ENCODE measurements at regions not wholly inside any gene's neighbourhood (a gene's known extent, or its start where the extent isn't known, plus 50 kb on each side); places are given as distances from the start of the nearest gene placed in this dataset.

GRCh38 chr6:120587381-120587780, 746.9 kb downstream of the TBC1D32 start:
- POLR2A ChIA-PET = no interaction called here
- CTCF ChIA-PET = no interaction called here

DNA sequence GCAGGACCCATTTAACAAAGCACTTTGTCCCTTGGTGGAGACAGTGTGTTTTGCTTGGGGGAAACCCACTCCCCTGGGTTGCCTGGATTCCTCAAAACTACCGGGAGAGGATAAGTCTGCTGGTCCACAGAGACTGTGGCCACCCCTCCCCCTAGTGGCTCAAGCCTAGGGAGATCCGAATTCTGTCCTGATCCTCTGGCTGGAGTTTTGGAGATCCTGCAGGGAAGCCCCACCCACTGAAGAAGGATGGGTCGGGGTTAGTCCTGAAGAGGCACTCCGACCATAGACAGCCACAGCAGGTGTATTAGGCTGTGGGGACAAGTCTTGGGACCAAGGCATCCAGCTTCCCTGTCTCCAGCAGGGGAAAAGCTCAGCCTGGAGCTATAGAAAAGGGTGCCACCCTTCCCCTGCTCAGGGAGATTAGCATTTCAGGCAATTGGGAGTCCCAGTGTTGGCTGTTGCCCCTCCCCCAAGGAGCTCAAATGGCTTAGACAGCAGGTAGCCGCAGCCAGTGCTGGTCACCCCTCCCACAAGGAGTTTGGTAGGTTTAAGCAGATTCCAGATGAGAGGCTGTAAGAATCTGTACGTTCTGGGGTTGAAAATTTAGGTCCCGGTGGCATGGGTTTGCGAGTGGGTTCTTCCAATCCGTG, 750.0 kb downstream of the TBC1D32 start:
- POLR2A ChIA-PET = no interaction called here
- TF ChIP-seq CTCF (IDR thresholded peaks at IDR 0.05; ENCODE audit: insufficient read depth, low read length, missing control alignments) = no peak
- H3K4me3 ChIP-seq (ENCODE audit: low read depth, low read length) = no peak overlapping the region
- DNase-seq (ENCODE audit: low read depth, low spot score) = no peak
- CTCF ChIA-PET = no interaction called here

More at GRCh38 chr6:120587381-120587780, 746.9 kb downstream of the TBC1D32 start:
- no peak overlapping the region for H3K4me3 ChIP-seq (ENCODE audit: low read depth, low read length)
- no peak for TF ChIP-seq CTCF (IDR thresholded peaks at IDR 0.05; ENCODE audit: insufficient read depth, low read length, missing control alignments)
- no peak for DNase-seq (ENCODE audit: low read depth, low spot score)

- ChIA-PET CTCF (no interaction called here), POLR2A (no interaction called here)
- DNase-seq (ENCODE audit: low read depth, low spot score) = no peak
- no peak overlapping the region for H3K4me3 ChIP-seq (ENCODE audit: low read depth, low read length)
- no peak for TF ChIP-seq CTCF (IDR thresholded peaks at IDR 0.05; ENCODE audit: insufficient read depth, low read length, missing control alignments)
Observed at GRCh38 chr6:120576061-120576460, 758.2 kb downstream of the TBC1D32 start.

GRCh38 chr6:120569714-120570113, 764.6 kb downstream of the TBC1D32 start:
- TF ChIP-seq CTCF (IDR thresholded peaks at IDR 0.05; ENCODE audit: insufficient read depth, low read length, missing control alignments) = no peak
- ChIA-PET CTCF (no interaction called here), POLR2A (no interaction called here)
- DNase-seq (ENCODE audit: low read depth, low spot score) = no peak
- no peak overlapping the region for H3K4me3 ChIP-seq (ENCODE audit: low read depth, low read length)

- H3K4me3 ChIP-seq (ENCODE audit: low read depth, low read length) = no peak overlapping the region
- CTCF ChIA-PET = no interaction called here
- no peak for DNase-seq (ENCODE audit: low read depth, low spot score)
- TF ChIP-seq CTCF (IDR thresholded peaks at IDR 0.05; ENCODE audit: insufficient read depth, low read length, missing control alignments) = no peak
- POLR2A ChIA-PET = no interaction called here
Observed at GRCh38 chr6:120564779-120565178, 769.5 kb downstream of the TBC1D32 start.

DNA sequence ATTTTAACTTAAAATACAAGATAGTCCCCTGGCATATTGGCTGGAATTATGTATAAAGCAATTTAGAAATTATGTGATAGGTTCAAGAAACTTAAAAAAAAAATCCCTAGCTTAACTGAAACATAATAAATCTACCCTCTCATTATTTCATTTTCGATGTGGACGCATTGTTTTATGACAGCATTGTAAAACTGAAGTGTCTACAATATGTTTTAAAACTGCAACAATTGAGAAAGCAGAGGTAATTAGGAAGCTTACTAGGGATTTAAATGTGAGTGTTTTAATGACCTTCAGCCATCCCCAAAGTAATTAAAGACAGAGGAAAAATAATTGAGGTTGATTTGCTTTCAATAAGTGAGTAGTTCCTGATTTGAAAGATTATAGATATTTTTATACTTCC, 776.0 kb downstream of the TBC1D32 start:
- CTCF ChIA-PET = no interaction called here
- no peak overlapping the region for H3K4me3 ChIP-seq (ENCODE audit: low read depth, low read length)
- DNase-seq (ENCODE audit: low read depth, low spot score) = no peak
- TF ChIP-seq CTCF (IDR thresholded peaks at IDR 0.05; ENCODE audit: insufficient read depth, low read length, missing control alignments) = no peak
- POLR2A ChIA-PET = no interaction called here

All from AG04449 (cell line).